ENCODE measurements at regions not wholly inside any gene's neighbourhood (a gene's known extent, or its start where the extent isn't known, plus 50 kb on each side); places are given as distances from the start of the nearest gene placed in this dataset.

- TF ChIP-seq CTCF (IDR thresholded peaks at IDR 0.05) (no peak), POLR2A (IDR thresholded peaks at IDR 0.05; ENCODE audit: low read depth) (no peak), EP300 (IDR thresholded peaks at IDR 0.05) (no peak), POLR2AphosphoS5 (IDR thresholded peaks at IDR 0.05) (no peak)
Observed at GRCh38 chr1:38258085-38258627, 211.6 kb upstream of the POU3F1 start.
